Ishikawa (cell line): ENCODE measurements at regions not wholly inside any gene's neighbourhood (a gene's known extent, or its start where the extent isn't known, plus 50 kb on each side); places are given as distances from the start of the nearest gene placed in this dataset.

Source experiments
- CEBPB ChIP-seq: IDR thresholded peaks from 2 replicates; pipeline ENCODE4 v1.6.1; 2012
- CREB1 ChIP-seq: IDR thresholded peaks from 2 replicates; pipeline ENCODE4 v1.6.1; 2012; ENCODE audit warnings: low read depth
- EGR1 ChIP-seq: IDR thresholded peaks from 2 replicates; pipeline ENCODE4 v1.6.1; 2012
- EP300 ChIP-seq: IDR thresholded peaks from 2 replicates; pipeline ENCODE4 v1.6.1; 2012; ENCODE audit warnings: borderline replicate concordance
- FOXM1 ChIP-seq: IDR thresholded peaks from 2 replicates; pipeline ENCODE4 v1.6.1; 2012; ENCODE audit warnings: low read depth, borderline replicate concordance
- MAX ChIP-seq: IDR thresholded peaks from 2 replicates; pipeline ENCODE4 v1.6.1; 2012
- NFIC ChIP-seq: IDR thresholded peaks from 2 replicates; pipeline ENCODE4 v1.6.1; 2012
- RAD21 ChIP-seq: IDR thresholded peaks from 2 replicates; pipeline ENCODE4 v1.6.1; 2012; ENCODE audit warnings: low read depth
- REST ChIP-seq: IDR thresholded peaks from 2 replicates; pipeline ENCODE4 v1.6.1; 2012; ENCODE audit warnings: low read depth, mild to moderate bottlenecking
- TAF1 ChIP-seq: IDR thresholded peaks from 2 replicates; pipeline ENCODE4 v1.6.1; 2012; ENCODE audit warnings: low read depth, mild to moderate bottlenecking
- TCF12 ChIP-seq: IDR thresholded peaks from 2 replicates; pipeline ENCODE4 v1.6.1; 2012; ENCODE audit warnings: low read depth
- TEAD4 ChIP-seq: IDR thresholded peaks from 2 replicates; pipeline ENCODE4 v1.6.1; 2012
- USF1 ChIP-seq: IDR thresholded peaks from 2 replicates; pipeline ENCODE4 v1.6.1; 2012
- YY1 ChIP-seq: IDR thresholded peaks from 2 replicates; pipeline ENCODE4 v1.6.1; 2012; ENCODE audit warnings: low read depth
- ZBTB7A ChIP-seq: IDR thresholded peaks from 2 replicates; pipeline ENCODE4 v1.6.1; 2012; ENCODE audit warnings: low read depth

- TF ChIP-seq CEBPB (no peak), EP300 (no peak), CREB1 (no peak), REST (no peak), TEAD4 (no peak), TAF1 (no peak), MAX (no peak), EGR1 (no peak), USF1 (no peak), TCF12 (no peak), ZBTB7A (no peak), NFIC (no peak), YY1 (no peak)
Observed at GRCh38 chr11:56849250-56849649, 100.8 kb upstream of the OR9G4 start.

- TF ChIP-seq MAX (no peak), CREB1 (no peak), ZBTB7A (no peak), CEBPB (no peak), TEAD4 (no peak), EP300 (no peak)
Observed at GRCh38 chr11:56848141-56848809, 99.8 kb upstream of the OR9G4 start.

- TF ChIP-seq TCF12: no peak
- TF ChIP-seq RAD21: no peak
- no peak for TF ChIP-seq MAX
- TF ChIP-seq YY1: no peak
- TF ChIP-seq EGR1: no peak
- no peak for TF ChIP-seq USF1
- TF ChIP-seq CREB1: no peak
- TF ChIP-seq TAF1: no peak
- no peak for TF ChIP-seq ZBTB7A
- no peak for TF ChIP-seq FOXM1
- no peak for TF ChIP-seq REST
- no peak for TF ChIP-seq NFIC
- no peak for TF ChIP-seq TEAD4
- TF ChIP-seq EP300: no peak
- TF ChIP-seq CEBPB: no peak
Observed at GRCh38 chr11:56846631-56847576, 98.4 kb upstream of the OR9G4 start.

GRCh38 chr11:56845121-56845732, 96.7 kb upstream of the OR9G4 start:
- TF ChIP-seq TAF1 (no peak), FOXM1 (no peak), RAD21 (no peak), MAX (no peak), ZBTB7A (no peak), TCF12 (no peak), USF1 (no peak), CREB1 (no peak), EP300 (no peak), TEAD4 (no peak), EGR1 (no peak), YY1 (no peak), CEBPB (no peak), REST (no peak), NFIC (no peak)
